ENCODE measurements at regions not wholly inside any gene's neighbourhood (a gene's known extent, or its start where the extent isn't known, plus 50 kb on each side); places are given as distances from the start of the nearest gene placed in this dataset.

GRCh38 chr1:189786761-189787160 is 690.9 kb downstream of the BRINP3 start:
- TF ChIP-seq REST (IDR thresholded peaks at IDR 0.05; ENCODE audit: low read depth) (no peak), TAF1 (IDR thresholded peaks at IDR 0.05; ENCODE audit: low read depth) (no peak), RAD21 (IDR thresholded peaks at IDR 0.05; ENCODE audit: low read depth) (no peak), NFIC (IDR thresholded peaks at IDR 0.05) (no peak), FOXM1 (IDR thresholded peaks at IDR 0.05; ENCODE audit: borderline replicate concordance, low read depth) (no peak), EGR1 (IDR thresholded peaks at IDR 0.05) (no peak), MAX (IDR thresholded peaks at IDR 0.05) (no peak), EP300 (IDR thresholded peaks at IDR 0.05; ENCODE audit: borderline replicate concordance) (no peak), ZBTB7A (IDR thresholded peaks at IDR 0.05; ENCODE audit: low read depth) (no peak), TEAD4 (IDR thresholded peaks at IDR 0.05) (no peak), CEBPB (IDR thresholded peaks at IDR 0.05) (no peak)

GRCh38 chr1:189787201-189787600 is 690.5 kb downstream of the BRINP3 start:
- TF ChIP-seq TEAD4 (IDR thresholded peaks at IDR 0.05), result no peak
- TF ChIP-seq YY1 (IDR thresholded peaks at IDR 0.05; ENCODE audit: low read depth), result no peak
- TF ChIP-seq MAX (IDR thresholded peaks at IDR 0.05), result no peak
- no peak for TF ChIP-seq ZBTB7A (IDR thresholded peaks at IDR 0.05; ENCODE audit: low read depth)
- no peak for TF ChIP-seq USF1 (IDR thresholded peaks at IDR 0.05)
- no peak for TF ChIP-seq TAF1 (IDR thresholded peaks at IDR 0.05; ENCODE audit: low read depth)
- TF ChIP-seq CREB1 (IDR thresholded peaks at IDR 0.05; ENCODE audit: low read depth), result no peak
- TF ChIP-seq EGR1 (IDR thresholded peaks at IDR 0.05), result no peak
- no peak for TF ChIP-seq CEBPB (IDR thresholded peaks at IDR 0.05)
- no peak for TF ChIP-seq RAD21 (IDR thresholded peaks at IDR 0.05; ENCODE audit: low read depth)
- no peak for TF ChIP-seq TCF12 (IDR thresholded peaks at IDR 0.05; ENCODE audit: low read depth)
- TF ChIP-seq FOXM1 (IDR thresholded peaks at IDR 0.05; ENCODE audit: borderline replicate concordance, low read depth), result no peak
- no peak for TF ChIP-seq REST (IDR thresholded peaks at IDR 0.05; ENCODE audit: low read depth)
- TF ChIP-seq NFIC (IDR thresholded peaks at IDR 0.05), result no peak
- TF ChIP-seq EP300 (IDR thresholded peaks at IDR 0.05; ENCODE audit: borderline replicate concordance), result no peak

- TF ChIP-seq RAD21 (IDR thresholded peaks at IDR 0.05; ENCODE audit: low read depth), result no peak
Measured at GRCh38 chr1:189790335-189790734, 687.3 kb downstream of the BRINP3 start.

GRCh38 chr1:189803364-189803763 is 674.3 kb downstream of the BRINP3 start:
- no peak for TF ChIP-seq TAF1 (IDR thresholded peaks at IDR 0.05; ENCODE audit: low read depth)
- TF ChIP-seq EP300 (IDR thresholded peaks at IDR 0.05; ENCODE audit: borderline replicate concordance), result no peak
- no peak for TF ChIP-seq TEAD4 (IDR thresholded peaks at IDR 0.05)
- no peak for TF ChIP-seq USF1 (IDR thresholded peaks at IDR 0.05)
- no peak for TF ChIP-seq EGR1 (IDR thresholded peaks at IDR 0.05)
- no peak for TF ChIP-seq RAD21 (IDR thresholded peaks at IDR 0.05; ENCODE audit: low read depth)
- TF ChIP-seq TCF12 (IDR thresholded peaks at IDR 0.05; ENCODE audit: low read depth), result no peak
- TF ChIP-seq MAX (IDR thresholded peaks at IDR 0.05), result no peak
- TF ChIP-seq CEBPB (IDR thresholded peaks at IDR 0.05), result no peak
- TF ChIP-seq FOXM1 (IDR thresholded peaks at IDR 0.05; ENCODE audit: borderline replicate concordance, low read depth), result no peak
- TF ChIP-seq YY1 (IDR thresholded peaks at IDR 0.05; ENCODE audit: low read depth), result no peak
- no peak for TF ChIP-seq ZBTB7A (IDR thresholded peaks at IDR 0.05; ENCODE audit: low read depth)
- no peak for TF ChIP-seq NFIC (IDR thresholded peaks at IDR 0.05)
- no peak for TF ChIP-seq CREB1 (IDR thresholded peaks at IDR 0.05; ENCODE audit: low read depth)
- no peak for TF ChIP-seq REST (IDR thresholded peaks at IDR 0.05; ENCODE audit: low read depth)
